Common myeloid progenitor, CD34-positive (primary cell): ENCODE measurements at regions not wholly inside any gene's neighbourhood (a gene's known extent, or its start where the extent isn't known, plus 50 kb on each side); places are given as distances from the start of the nearest gene placed in this dataset.

Experiments
- CTCF ChIA-PET: fragments of 350-600 bp; sonication (Branson Sonifier 250); formaldehyde crosslinking; loops from one replicate; lab custom pipeline; 2021; ENCODE audit warnings: antibody characterized with exemption; lab: Charles Lee
- POLR2A ChIA-PET: fragments of 350-600 bp; sonication (Branson Sonifier 250); formaldehyde crosslinking; loops from one replicate; lab custom pipeline; 2021; ENCODE audit warnings: antibody characterized with exemption; lab: Charles Lee
- DNase-seq, 3 donors: peaks; one replicate each; pipeline versions ENCODE4 v3.0.0 to v3.0.0-alpha.2; 2013
- H3K27ac ChIP-seq, 2 experiments: 1 replicate in 1 of 2; 2 replicates in 1 of 2; pipeline ENCODE4 v1.7.0; 2013; ENCODE audit warnings: inconsistent platforms in 2 of 2, low read length in 2 of 2, mild to moderate bottlenecking in 2 of 2, low read depth in 1 of 2, moderate library complexity in 1 of 2; ENCODE audit not compliant: severe bottlenecking in 2 of 2, insufficient read depth in 1 of 2, poor library complexity in 1 of 2
- H3K27me3 ChIP-seq, 5 experiments: replicated peaks in 2 of 5; 1 replicate in 3 of 5; 2 replicates in 2 of 5; pipeline versions ENCODE4 v1.6.1 to v1.7.0; 2013; ENCODE audit warnings: low read length in 4 of 5, mild to moderate bottlenecking in 2 of 5, moderate library complexity in 2 of 5, inconsistent platforms in 1 of 5; ENCODE audit not compliant: insufficient read depth in 5 of 5, control insufficient read depth in 4 of 5
- H3K36me3 ChIP-seq, 4 experiments: 1 replicate in 2 of 4; 2 replicates in 2 of 4; pipeline versions ENCODE4 v1.6.1 to v1.7.0; 2013; ENCODE audit warnings: low read length in 3 of 4, control low read depth in 1 of 4, mild to moderate bottlenecking in 1 of 4; ENCODE audit not compliant: control insufficient read depth in 4 of 4, insufficient read depth in 4 of 4
- H3K4me1 ChIP-seq, 4 experiments: 1 replicate in 3 of 4; 2 replicates in 1 of 4; pipeline versions ENCODE4 v1.6.1 to v1.7.1; 2013; ENCODE audit warnings: low read length in 3 of 4, mild to moderate bottlenecking in 3 of 4, control low read depth in 1 of 4, inconsistent platforms in 1 of 4, moderate library complexity in 1 of 4; ENCODE audit not compliant: control insufficient read depth in 4 of 4, insufficient read depth in 4 of 4; ENCODE audit errors: control extremely low read depth in 1 of 4
- H3K4me3 ChIP-seq, 7 experiments: 1 replicate in 4 of 7; 2 replicates in 3 of 7; pipeline versions ENCODE4 v1.5.1 to v1.7.0; 2013; ENCODE audit warnings: mild to moderate bottlenecking in 7 of 7, low read length in 6 of 7, moderate library complexity in 6 of 7, inconsistent platforms in 2 of 7, low read depth in 2 of 7, control low read depth in 1 of 7; ENCODE audit not compliant: insufficient read depth in 4 of 7, control insufficient read depth in 1 of 7; ENCODE audit errors: extremely low read depth in 1 of 7
- H3K9me3 ChIP-seq, 5 experiments: 1 replicate in 4 of 5; 2 replicates in 1 of 5; pipeline versions ENCODE4 v1.6.1 to v1.7.1; 2013; ENCODE audit warnings: low read length in 4 of 5, mild to moderate bottlenecking in 2 of 5, inconsistent platforms in 1 of 5, low read depth in 1 of 5, moderate library complexity in 1 of 5; ENCODE audit not compliant: control insufficient read depth in 4 of 5, insufficient read depth in 2 of 5; ENCODE audit errors: control extremely low read depth in 1 of 5
- WGBS: methylation state at CpG from one replicate; pipeline ENCODE4 v1.1.5; 2013; ENCODE audit not compliant: insufficient coverage; 5-methylcytosine and 5-hydroxymethylcytosine counted together

GRCh38 chr12:67390273-67390672 is 121.1 kb downstream of the CAND1 start:
- Histone ChIP-seq H3K27me3 (no peaks in the 10 kb centered on the region), H3K36me3 (no peaks in the 10 kb centered on the region), H3K4me3 (no peak overlapping the region), H3K9me3 (no peaks in the 10 kb centered on the region), H3K4me1 (peaks cover 2 to 23% (median 12%) of the 10 kb centered on the region in 4 experiments), H3K27ac (no peak overlapping the region)
- ChIA-PET POLR2A (no interaction called here), CTCF (no interaction called here)
- DNase-seq, result no peak
- 90% methylated on average over 4 of the region's 4 CpGs for WGBS

DNA sequence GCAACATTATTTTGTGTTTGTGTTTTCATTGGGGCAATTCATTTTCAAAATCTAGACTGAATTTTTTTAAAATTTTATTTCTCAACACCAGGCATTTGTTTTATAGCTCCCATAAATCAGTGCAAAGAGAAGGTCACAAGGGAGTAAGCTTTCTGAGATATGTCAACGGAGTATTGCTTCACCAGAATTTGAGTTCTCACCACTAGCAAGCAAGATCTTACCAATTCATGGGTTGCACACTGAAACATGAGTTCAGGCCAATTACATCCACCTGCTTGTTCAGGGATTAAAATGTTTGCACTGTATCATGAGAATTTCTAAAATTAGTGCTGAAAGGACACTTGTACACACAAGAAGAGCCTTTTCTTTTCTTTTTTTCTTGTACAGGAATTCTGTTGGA is 121.9 kb downstream of the CAND1 start:
- ChIA-PET CTCF (no interaction called here), POLR2A (no interaction called here)
- Histone ChIP-seq H3K27ac (no peak overlapping the region), H3K4me1 (peaks cover 2 to 23% (median 12%) of the 10 kb centered on the region in 4 experiments), H3K36me3 (no peaks in the 10 kb centered on the region), H3K9me3 (no peaks in the 10 kb centered on the region), H3K27me3 (no peaks in the 10 kb centered on the region), H3K4me3 (no peak overlapping the region)
- no peak for DNase-seq
- 100% methylated on average over 1 of the region's 1 CpG for WGBS

DNA sequence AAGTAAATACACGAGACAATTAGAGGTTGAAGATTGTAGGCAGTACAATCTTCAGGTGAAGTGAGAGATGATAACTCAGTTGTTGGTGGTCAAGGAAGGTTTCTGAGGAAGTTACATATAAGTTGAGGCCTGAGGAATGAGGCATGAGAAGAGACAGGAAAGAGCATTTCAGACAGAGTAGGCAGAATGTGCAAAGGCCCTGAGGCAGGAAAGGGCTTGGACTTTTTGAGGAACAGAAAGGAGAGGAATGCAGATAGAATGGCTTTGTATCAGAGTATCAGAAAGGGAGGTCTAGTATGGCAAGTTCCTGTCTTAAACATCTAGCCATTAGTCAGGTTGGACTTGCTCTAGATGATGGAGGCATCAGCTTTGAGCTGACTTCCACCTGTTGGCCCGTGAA is 122.5 kb downstream of the CAND1 start:
- ChIA-PET POLR2A (interaction anchor here (0.7 kb wide), 1 partner anchor 230 kb away, joined by 7 read pairs; no protein-coding TSS in a partner anchor), CTCF (no interaction called here)
- Histone ChIP-seq H3K4me1 (peaks cover 2 to 23% (median 12%) of the 10 kb centered on the region in 4 experiments), H3K4me3 (no peak overlapping the region), H3K27ac (no peak overlapping the region), H3K9me3 (no peaks in the 10 kb centered on the region), H3K36me3 (no peaks in the 10 kb centered on the region), H3K27me3 (no peaks in the 10 kb centered on the region)
- DNase-seq, result no peak
- WGBS, result 100% methylated on average over 2 of the region's 2 CpGs

DNA sequence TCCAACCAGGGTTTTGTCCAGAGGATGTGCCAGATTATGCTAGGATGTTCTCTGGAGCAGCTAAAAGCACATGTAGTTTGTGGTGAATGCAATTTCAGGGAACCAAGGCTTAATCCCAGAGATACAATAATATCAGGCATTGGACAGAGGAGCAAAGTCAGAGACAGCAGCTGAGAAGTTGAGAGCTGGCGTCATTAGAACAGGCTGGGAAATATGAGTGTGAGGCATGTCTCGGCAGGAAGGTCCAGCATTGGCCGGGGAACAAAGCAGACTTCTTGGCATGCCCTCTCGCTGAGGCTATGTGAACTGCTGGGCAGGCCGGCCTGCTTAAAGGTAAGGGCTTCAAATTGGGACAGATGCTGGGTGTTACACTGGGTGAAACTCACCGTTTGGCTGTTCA is 125.4 kb downstream of the CAND1 start:
- Histone ChIP-seq H3K27ac (no peak overlapping the region), H3K4me1 (peaks cover 0 to 5% (median 0%) of the 10 kb centered on the region in 4 experiments), H3K9me3 (no peaks in the 10 kb centered on the region), H3K36me3 (no peaks in the 10 kb centered on the region), H3K4me3 (no peak overlapping the region), H3K27me3 (no peaks in the 10 kb centered on the region)
- WGBS, result 98% methylated on average over 6 of the region's 6 CpGs
- CTCF ChIA-PET, result no interaction called here
- POLR2A ChIA-PET, result no interaction called here
- no peak for DNase-seq

GRCh38 chr12:67400742-67401141 is 131.6 kb downstream of the CAND1 start:
- Histone ChIP-seq H3K9me3 (peaks cover 0 to 5% (median 1%) of the 10 kb centered on the region in 5 experiments), H3K27ac (no peak overlapping the region), H3K4me1 (no peaks in the 10 kb centered on the region), H3K36me3 (no peaks in the 10 kb centered on the region), H3K4me3 (no peak overlapping the region), H3K27me3 (no peaks in the 10 kb centered on the region)
- ChIA-PET CTCF (interaction anchor here (1.2 to 1.7 kb wide), 2 partner anchors 10 to 44 kb away, joined by 4 to 6 read pairs; no protein-coding TSS in a partner anchor), POLR2A (no interaction called here)
- no peak for DNase-seq
- 94% methylated on average over 3 of the region's 4 CpGs for WGBS

DNA sequence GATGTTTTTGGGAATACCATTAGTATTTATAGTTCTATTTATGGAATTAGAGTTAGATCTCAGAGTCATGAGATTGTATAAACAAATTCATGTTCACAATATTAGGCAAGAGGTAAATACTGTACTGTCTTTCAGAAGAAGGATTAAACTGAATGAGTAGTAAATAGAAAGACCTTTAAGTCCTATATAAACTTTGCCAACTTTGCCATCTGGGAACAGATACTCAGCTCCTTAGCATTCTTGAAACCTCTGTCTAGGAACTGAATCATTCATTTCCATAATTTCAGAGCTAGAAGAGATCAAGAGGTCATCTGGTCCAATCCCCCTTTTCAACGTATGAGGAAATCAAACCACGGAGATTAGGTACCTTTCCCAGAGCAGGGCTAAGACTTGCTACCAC is 141.1 kb downstream of the CAND1 start:
- DNase-seq, result no peak
- H3K27me3 ChIP-seq, result no peaks in the 10 kb centered on the region
- ChIA-PET POLR2A (no interaction called here), CTCF (interaction anchor here (1.1 to 1.5 kb wide), 3 partner anchors 9 to 53 kb away, joined by 3 to 6 read pairs (median 3); no protein-coding TSS in a partner anchor)
- no peak overlapping the region for H3K27ac ChIP-seq
- H3K9me3 ChIP-seq, result peaks cover 0 to 3% (median 0%) of the 10 kb centered on the region in 5 experiments
- peaks cover 0 to 3% (median 1%) of the 10 kb centered on the region in 4 experiments for H3K4me1 ChIP-seq
- H3K36me3 ChIP-seq, result no peaks in the 10 kb centered on the region
- no peak overlapping the region for H3K4me3 ChIP-seq
- WGBS, result 38% methylated on average over 2 of the region's 2 CpGs

GRCh38 chr12:67410667-67411067 is 141.5 kb downstream of the CAND1 start:
- Histone ChIP-seq H3K36me3 (no peaks in the 10 kb centered on the region), H3K9me3 (peaks cover 0 to 3% (median 0%) of the 10 kb centered on the region in 5 experiments), H3K4me3 (no peak overlapping the region), H3K27ac (no peak overlapping the region), H3K27me3 (no peaks in the 10 kb centered on the region), H3K4me1 (peaks cover 0 to 3% (median 1%) of the 10 kb centered on the region in 4 experiments)
- no CpG with 5 or more reads among the region's 2 CpGs for WGBS
- CTCF ChIA-PET, result interaction anchor here (1.1 to 1.5 kb wide), 3 partner anchors 9 to 53 kb away, joined by 3 to 6 read pairs (median 3); no protein-coding TSS in a partner anchor
- DNase-seq, result peak; percentile 22 to 75 (median 54)
- POLR2A ChIA-PET, result no interaction called here
